RWPE1 (cell line): ENCODE measurements at regions not wholly inside any gene's neighbourhood (a gene's known extent, or its start where the extent isn't known, plus 50 kb on each side); places are given as distances from the start of the nearest gene placed in this dataset.
"Not testable (repeated sequence)": the region's sequence is repeated elsewhere in the genome, so short reads cannot be mapped to it uniquely, and the experiment has no call there.

Experiments used
- CTCF ChIA-PET: fragments of 350-600 bp; sonication (Branson Sonifier 250); formaldehyde crosslinking; extraction: SDS; loops from one replicate; lab custom pipeline; 2021; lab: Yijun Ruan, JAX
- POLR2A ChIA-PET: fragments of 400-600 bp; formaldehyde crosslinking; extraction: SDS; loops from one replicate; lab custom pipeline; 2020; ENCODE audit warnings: antibody characterized with exemption; ENCODE audit not compliant: low non-redundant PET; lab: Yijun Ruan, JAX
- DNase-seq: peaks from one replicate; pipeline ENCODE4 v3.0.0; 2012; ENCODE audit warnings: low spot score
- H3K27ac ChIP-seq: fragments of 450-650 bp; 2 replicates; pipeline ENCODE4 v1.5.1; 2017
- TF ChIP-seq, protein P1 (sequence below): fragments of 450-650 bp; conservative IDR thresholded peaks from 2 replicates; pipeline ENCODE4 v1.5.1; 2017; ENCODE audit warnings: low read depth, mild to moderate bottlenecking

DNA sequence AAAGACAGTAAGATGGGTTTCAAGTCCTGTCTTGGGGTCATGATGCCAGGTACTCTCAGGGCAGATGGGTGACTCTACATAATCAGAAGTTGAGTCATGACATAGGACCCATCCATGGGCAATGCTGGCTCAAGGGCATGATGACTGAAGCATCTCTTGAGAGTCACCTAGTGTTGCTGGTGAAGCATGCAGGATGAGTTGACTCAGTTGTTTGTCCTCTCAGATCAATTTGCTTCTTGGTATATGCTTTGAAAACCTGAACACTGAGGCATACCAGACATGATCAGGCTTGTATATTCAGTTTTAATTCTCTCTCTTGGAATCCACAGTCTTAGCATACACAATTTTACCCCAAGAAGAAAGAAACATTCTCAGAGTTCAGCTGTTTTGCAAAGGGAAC is 658.9 kb upstream of the NXPH2 start:
- TF ChIP-seq, protein P1, sequence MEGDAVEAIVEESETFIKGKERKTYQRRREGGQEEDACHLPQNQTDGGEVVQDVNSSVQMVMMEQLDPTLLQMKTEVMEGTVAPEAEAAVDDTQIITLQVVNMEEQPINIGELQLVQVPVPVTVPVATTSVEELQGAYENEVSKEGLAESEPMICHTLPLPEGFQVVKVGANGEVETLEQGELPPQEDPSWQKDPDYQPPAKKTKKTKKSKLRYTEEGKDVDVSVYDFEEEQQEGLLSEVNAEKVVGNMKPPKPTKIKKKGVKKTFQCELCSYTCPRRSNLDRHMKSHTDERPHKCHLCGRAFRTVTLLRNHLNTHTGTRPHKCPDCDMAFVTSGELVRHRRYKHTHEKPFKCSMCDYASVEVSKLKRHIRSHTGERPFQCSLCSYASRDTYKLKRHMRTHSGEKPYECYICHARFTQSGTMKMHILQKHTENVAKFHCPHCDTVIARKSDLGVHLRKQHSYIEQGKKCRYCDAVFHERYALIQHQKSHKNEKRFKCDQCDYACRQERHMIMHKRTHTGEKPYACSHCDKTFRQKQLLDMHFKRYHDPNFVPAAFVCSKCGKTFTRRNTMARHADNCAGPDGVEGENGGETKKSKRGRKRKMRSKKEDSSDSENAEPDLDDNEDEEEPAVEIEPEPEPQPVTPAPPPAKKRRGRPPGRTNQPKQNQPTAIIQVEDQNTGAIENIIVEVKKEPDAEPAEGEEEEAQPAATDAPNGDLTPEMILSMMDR: no peak
- ChIA-PET POLR2A (no interaction called here), CTCF (no interaction called here)
- no peak overlapping the region for H3K27ac ChIP-seq
- DNase-seq: no peak

DNA sequence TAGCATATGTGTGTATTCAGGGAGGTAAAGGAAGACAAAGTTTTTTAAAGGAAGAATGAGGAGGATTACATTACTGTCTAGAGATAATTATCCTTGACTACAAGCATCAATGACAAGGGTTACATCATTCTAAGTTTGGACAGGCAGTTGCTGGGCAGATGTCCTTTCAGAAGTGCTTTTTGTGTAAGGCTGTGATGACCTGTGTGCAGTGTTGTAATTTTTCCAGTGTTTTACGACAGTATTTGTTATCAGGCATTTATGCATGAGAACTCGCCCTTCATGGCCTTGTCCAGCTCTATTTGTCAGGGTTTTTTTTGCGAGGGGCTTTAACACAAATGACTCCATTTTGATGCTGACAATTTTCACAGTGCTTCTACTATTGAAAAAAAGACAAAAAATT is 658.3 kb upstream of the NXPH2 start:
- no peak for DNase-seq
- ChIA-PET POLR2A (no interaction called here), CTCF (no interaction called here)
- H3K27ac ChIP-seq: no peak overlapping the region
- TF ChIP-seq, protein P1: no peak

DNA sequence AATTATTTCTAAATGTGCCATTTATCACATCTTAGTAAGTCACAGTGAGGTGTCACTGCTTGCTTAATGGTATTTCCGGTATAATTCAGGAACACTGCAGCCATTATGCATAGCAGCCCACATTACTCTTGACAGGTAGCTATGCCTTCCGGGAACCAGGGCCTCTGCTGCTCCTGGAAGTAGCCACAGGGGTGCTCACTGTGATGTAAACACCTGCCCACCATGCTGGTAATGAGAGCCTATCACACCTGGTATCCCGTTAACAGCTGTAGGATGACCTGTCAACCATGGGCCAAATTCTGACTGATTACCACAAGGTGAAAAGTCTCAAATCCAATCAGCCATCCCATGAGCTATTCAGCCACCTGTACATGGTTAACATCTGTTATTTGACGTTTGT is 647.0 kb upstream of the NXPH2 start:
- no peak overlapping the region for H3K27ac ChIP-seq
- ChIA-PET POLR2A (no interaction called here), CTCF (no interaction called here)
- TF ChIP-seq, protein P1: no peak
- DNase-seq: no peak

DNA sequence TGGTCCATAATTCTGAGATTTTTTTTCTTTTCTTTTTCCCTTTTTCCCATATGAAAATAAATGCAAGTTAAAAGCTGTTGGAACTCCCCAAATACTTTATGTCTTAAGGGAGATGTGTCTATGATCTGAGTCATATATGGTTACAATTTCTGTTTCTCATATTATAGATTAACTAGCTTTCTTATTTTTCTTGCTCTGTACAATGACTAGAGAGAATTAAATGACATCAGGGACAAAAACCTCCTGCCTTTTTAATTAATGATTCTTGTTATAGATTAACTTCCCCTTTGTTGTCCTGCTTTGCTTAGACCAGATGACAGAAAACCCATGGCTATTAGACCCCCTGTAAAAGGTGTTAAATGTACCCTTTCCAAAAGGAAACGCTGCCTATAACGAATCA is 643.9 kb upstream of the NXPH2 start:
- H3K27ac ChIP-seq: no peak overlapping the region
- CTCF ChIA-PET: no interaction called here
- TF ChIP-seq, protein P1: no peak
- POLR2A ChIA-PET: no interaction called here
- no peak for DNase-seq

DNA sequence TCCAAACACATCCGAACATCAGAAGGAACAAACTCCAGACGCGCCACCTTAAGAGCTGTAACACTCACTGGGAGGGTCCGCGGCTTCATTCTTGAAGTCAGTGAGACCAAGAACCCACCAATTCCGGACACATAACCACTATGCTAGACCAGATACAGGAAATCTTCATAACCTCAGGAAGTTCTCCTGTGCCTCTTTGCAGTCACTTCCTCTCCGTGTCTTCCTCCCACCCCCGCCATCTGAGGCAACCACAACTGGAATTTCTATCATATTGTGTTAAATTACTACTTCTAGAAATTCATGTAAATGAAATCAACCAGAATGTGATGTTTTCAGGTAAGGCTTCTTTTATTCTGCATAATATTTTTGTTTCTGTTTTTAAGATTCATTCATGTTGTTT is 631.0 kb upstream of the NXPH2 start:
- ChIA-PET POLR2A (no interaction called here), CTCF (no interaction called here)
- TF ChIP-seq, protein P1: no peak
- DNase-seq: no peak
- no peak overlapping the region for H3K27ac ChIP-seq

DNA sequence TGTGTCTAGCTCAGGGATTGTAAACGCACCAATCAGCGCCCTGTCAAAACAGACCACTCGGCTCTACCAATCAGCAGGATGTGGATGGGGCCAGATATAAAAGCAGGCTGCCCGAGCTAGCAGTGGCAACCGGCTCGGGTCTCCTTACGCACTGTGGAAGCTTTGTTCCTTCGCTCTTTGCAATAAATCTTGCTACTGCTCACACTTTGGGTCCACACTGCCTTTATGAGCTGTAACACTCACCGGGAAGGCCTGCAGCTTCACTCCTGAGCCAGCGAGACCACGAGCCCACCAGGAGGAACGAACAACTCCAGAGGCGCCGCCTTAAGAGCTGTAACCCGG is 630.6 kb upstream of the NXPH2 start:
- CTCF ChIA-PET, POLR2A ChIA-PET, DNase-seq, H3K27ac ChIP-seq: not testable (repeated sequence)

DNA sequence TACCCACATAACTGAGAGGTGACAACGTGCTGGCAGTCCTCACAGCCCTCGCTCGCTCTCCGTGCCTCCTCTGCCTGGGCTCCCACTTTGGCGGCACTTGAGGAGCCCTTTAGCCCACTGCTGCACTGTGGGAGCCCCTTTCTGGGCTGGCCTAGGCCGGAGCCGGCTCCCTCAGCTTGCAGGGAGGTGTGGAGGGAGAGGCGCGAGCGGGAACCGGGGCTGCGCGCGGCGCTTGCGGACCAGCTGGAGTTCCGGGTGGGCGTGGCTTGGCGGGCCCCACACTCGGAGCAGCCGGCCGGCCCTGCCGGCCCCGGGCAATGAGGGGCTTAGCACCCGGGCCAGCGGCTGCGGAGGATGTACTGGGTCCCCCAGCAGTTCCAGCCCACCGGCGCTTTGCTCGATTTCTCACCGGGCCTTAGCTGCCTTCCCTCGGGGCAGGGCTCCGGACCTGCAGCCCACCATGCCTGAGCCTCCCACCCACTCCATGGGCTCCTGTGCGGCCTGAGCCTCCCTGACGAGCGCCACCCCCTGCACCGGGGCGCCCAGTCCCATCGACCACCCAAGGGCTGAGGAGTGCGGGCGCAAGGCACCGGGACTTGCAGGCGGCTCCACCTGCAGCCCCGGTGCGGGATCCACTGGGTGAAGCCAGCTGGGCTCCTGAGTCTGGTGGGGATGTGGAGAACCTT is 630.1 kb upstream of the NXPH2 start:
- POLR2A ChIA-PET, H3K27ac ChIP-seq, DNase-seq, CTCF ChIA-PET: not testable (repeated sequence)

DNA sequence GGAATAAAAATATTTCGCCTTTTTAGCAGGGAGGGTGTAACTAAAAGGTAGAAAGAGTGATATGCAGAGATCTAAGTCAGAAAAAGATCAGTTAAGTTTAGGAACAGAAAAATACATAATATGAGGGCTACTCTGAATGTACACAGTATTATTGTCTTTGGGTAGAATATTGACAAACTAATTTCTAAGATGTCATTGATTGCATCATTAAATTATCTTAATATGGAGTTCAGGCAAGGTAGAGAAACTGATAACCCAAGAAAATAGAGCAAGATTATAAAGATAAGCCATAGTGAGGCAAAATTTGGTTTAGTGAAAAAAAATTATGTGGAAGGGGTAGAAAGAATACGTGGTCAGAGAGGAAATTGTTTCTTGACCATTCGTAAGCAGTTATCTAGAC is 629.0 kb upstream of the NXPH2 start:
- ChIA-PET POLR2A (no interaction called here), CTCF (no interaction called here)
- no peak overlapping the region for H3K27ac ChIP-seq
- TF ChIP-seq, protein P1: no peak
- DNase-seq: no peak
